AG09319 (cell line): ENCODE measurements at regions not wholly inside any gene's neighbourhood (a gene's known extent, or its start where the extent isn't known, plus 50 kb on each side); places are given as distances from the start of the nearest gene placed in this dataset.

Experiments
- DNase-seq: peaks from one replicate; pipeline ENCODE4 v3.0.0-alpha.2; 2010; ENCODE audit warnings: low read depth; ENCODE audit errors: extremely low read depth
- CTCF ChIP-seq: IDR thresholded peaks from 2 replicates; pipeline ENCODE4 v1.5.1; 2011; ENCODE audit warnings: low read depth, mild to moderate bottlenecking, inconsistent platforms, low read length, moderate library complexity

GRCh38 chr2:139518321-139518720 is 738.1 kb upstream of the NXPH2 start:
- no peak for TF ChIP-seq CTCF

GRCh38 chr2:139514951-139515350 is 734.8 kb upstream of the NXPH2 start:
- no peak for TF ChIP-seq CTCF
- no peak for DNase-seq

More at GRCh38 chr2:139518321-139518720, 738.1 kb upstream of the NXPH2 start:
- DNase-seq, result no peak

GRCh38 chr2:139495851-139496250 is 715.7 kb upstream of the NXPH2 start:
- no peak for DNase-seq
- no peak for TF ChIP-seq CTCF

- no peak for TF ChIP-seq CTCF
- no peak for DNase-seq
Observed at GRCh38 chr2:139492131-139492680, 712.0 kb upstream of the NXPH2 start.

GRCh38 chr2:139480161-139480650 is 700.0 kb upstream of the NXPH2 start:
- TF ChIP-seq CTCF, result no peak
- no peak for DNase-seq

- TF ChIP-seq CTCF, result no peak
- no peak for DNase-seq
Observed at GRCh38 chr2:139478165-139478914, 698.1 kb upstream of the NXPH2 start.

GRCh38 chr2:139477618-139478017 is 697.4 kb upstream of the NXPH2 start:
- TF ChIP-seq CTCF, result no peak
- no peak for DNase-seq
